Activated CD4-positive, alpha-beta memory T cell treated with anti-CD3 and anti-CD28 coated beads, Interleukin-2, amount 10 ng/mL, durations not matched to agents 7 days and 5 days (primary cell): ENCODE measurements at regions not wholly inside any gene's neighbourhood (a gene's known extent, or its start where the extent isn't known, plus 50 kb on each side); places are given as distances from the start of the nearest gene placed in this dataset.
"Not testable (repeated sequence)": the region's sequence is repeated elsewhere in the genome, so short reads cannot be mapped to it uniquely, and the experiment has no call there.

Source experiments
- CTCF ChIA-PET: fragments of 350-600 bp; sonication (Branson Sonifier 250); formaldehyde crosslinking; loops from one replicate; lab custom pipeline; 2021; ENCODE audit warnings: antibody characterized with exemption, inconsistent platforms; lab: Charles Lee
- POLR2A ChIA-PET: fragments of 350-600 bp; sonication (Branson Sonifier 250); formaldehyde crosslinking; loops from one replicate; lab custom pipeline; 2021; ENCODE audit warnings: antibody characterized with exemption; lab: Charles Lee
- DNase-seq: peaks from one replicate; pipeline ENCODE4 v3.0.0-alpha.2; 2020
- H3K27ac Mint-ChIP-seq: one replicate; pipeline ENCODE4 v1.8.0; 2021; ENCODE audit warnings: mild to moderate bottlenecking, mixed read lengths
- H3K27me3 Mint-ChIP-seq: one replicate; pipeline ENCODE4 v1.8.0; 2021; ENCODE audit warnings: mixed read lengths
- H3K36me3 Mint-ChIP-seq: one replicate; pipeline ENCODE4 v1.8.0; 2021; ENCODE audit warnings: low read depth, mixed read lengths
- H3K4me1 Mint-ChIP-seq: one replicate; pipeline ENCODE4 v1.8.0; 2021; ENCODE audit warnings: mixed read lengths
- H3K4me3 Mint-ChIP-seq: one replicate; pipeline ENCODE4 v1.8.0; 2021; ENCODE audit warnings: mild to moderate bottlenecking, mixed read lengths
- H3K9me3 Mint-ChIP-seq: one replicate; pipeline ENCODE4 v1.8.0; 2021; ENCODE audit warnings: mixed read lengths

GRCh38 chr16:16983582-16983981 lies 487.2 kb downstream of the XYLT1 start:
- H3K36me3 Mint-ChIP-seq, result no peaks in the 10 kb centered on the region
- no peaks in the 10 kb centered on the region for H3K4me1 Mint-ChIP-seq
- no peak for DNase-seq
- CTCF ChIA-PET, result no interaction called here
- peaks cover 3% of the 10 kb centered on the region for H3K9me3 Mint-ChIP-seq
- H3K27me3 Mint-ChIP-seq, result no peaks in the 10 kb centered on the region
- no peak overlapping the region for H3K4me3 Mint-ChIP-seq
- H3K27ac Mint-ChIP-seq, result no peak overlapping the region
- POLR2A ChIA-PET, result no interaction called here

- POLR2A ChIA-PET, H3K27ac Mint-ChIP-seq, H3K27me3 Mint-ChIP-seq, DNase-seq, H3K9me3 Mint-ChIP-seq, H3K36me3 Mint-ChIP-seq, H3K4me1 Mint-ChIP-seq, H3K4me3 Mint-ChIP-seq, CTCF ChIA-PET: not testable (repeated sequence)
Measured at GRCh38 chr16:16984091-16984490, 486.7 kb downstream of the XYLT1 start.

GRCh38 chr16:16985707-16986106 lies 485.1 kb downstream of the XYLT1 start:
- ChIA-PET CTCF (no interaction called here), POLR2A (no interaction called here)
- no peak for DNase-seq
- H3K27me3 Mint-ChIP-seq, result no peaks in the 10 kb centered on the region
- no peak overlapping the region for H3K27ac Mint-ChIP-seq
- no peak overlapping the region for H3K4me3 Mint-ChIP-seq
- H3K4me1 Mint-ChIP-seq, result no peaks in the 10 kb centered on the region
- no peaks in the 10 kb centered on the region for H3K36me3 Mint-ChIP-seq
- H3K9me3 Mint-ChIP-seq, result peaks cover 3% of the 10 kb centered on the region

- DNase-seq, result no peak
- Mint-ChIP-seq H3K4me3 (no peak overlapping the region), H3K4me1 (peaks cover 11% of the 10 kb centered on the region), H3K27ac (no peak overlapping the region), H3K36me3 (no peaks in the 10 kb centered on the region), H3K9me3 (peaks cover 3% of the 10 kb centered on the region), H3K27me3 (no peaks in the 10 kb centered on the region)
- CTCF ChIA-PET, result no interaction called here
- POLR2A ChIA-PET, result no interaction called here
Measured at GRCh38 chr16:16988963-16989362, 481.8 kb downstream of the XYLT1 start.

GRCh38 chr16:16989368-16989767 lies 481.4 kb downstream of the XYLT1 start:
- CTCF ChIA-PET, result no interaction called here
- no peak for DNase-seq

GRCh38 chr16:16991711-16992110 lies 479.0 kb downstream of the XYLT1 start:
- ChIA-PET CTCF (no interaction called here), POLR2A (no interaction called here)
- Mint-ChIP-seq H3K4me3 (no peak overlapping the region), H3K4me1 (peaks cover 12% of the 10 kb centered on the region), H3K9me3 (no peaks in the 10 kb centered on the region), H3K27me3 (no peaks in the 10 kb centered on the region), H3K27ac (no peak overlapping the region), H3K36me3 (no peaks in the 10 kb centered on the region)
- DNase-seq, result no peak

More at GRCh38 chr16:16989368-16989767, 481.4 kb downstream of the XYLT1 start:
- Mint-ChIP-seq H3K4me3 (no peak overlapping the region), H3K9me3 (peaks cover 3% of the 10 kb centered on the region), H3K4me1 (peaks cover 11% of the 10 kb centered on the region), H3K27me3 (no peaks in the 10 kb centered on the region), H3K36me3 (no peaks in the 10 kb centered on the region), H3K27ac (no peak overlapping the region)
- POLR2A ChIA-PET, result no interaction called here

GRCh38 chr16:16992975-16993765 lies 477.6 kb downstream of the XYLT1 start:
- peak overlapping the region; percentile 44 for H3K27ac Mint-ChIP-seq
- POLR2A ChIA-PET, result no interaction called here

GRCh38 chr16:16994831-16995230 lies 475.9 kb downstream of the XYLT1 start:
- Mint-ChIP-seq H3K36me3 (no peaks in the 10 kb centered on the region), H3K27ac (no peak overlapping the region), H3K4me1 (peaks cover 12% of the 10 kb centered on the region), H3K9me3 (no peaks in the 10 kb centered on the region), H3K4me3 (no peak overlapping the region), H3K27me3 (peaks cover 1% of the 10 kb centered on the region)
- ChIA-PET POLR2A (no interaction called here), CTCF (no interaction called here)
- no peak for DNase-seq

More at GRCh38 chr16:16992975-16993765, 477.6 kb downstream of the XYLT1 start:
- no peaks in the 10 kb centered on the region for H3K36me3 Mint-ChIP-seq
- H3K27me3 Mint-ChIP-seq, result no peaks in the 10 kb centered on the region
- peak; percentile 18 for DNase-seq
- H3K9me3 Mint-ChIP-seq, result no peaks in the 10 kb centered on the region
- CTCF ChIA-PET, result interaction anchor here (0.6 kb wide), 1 partner anchor 26 kb away, joined by 3 read pairs; no protein-coding TSS in a partner anchor
- peak overlapping the region; percentile 31 for H3K4me3 Mint-ChIP-seq
- peaks cover 12% of the 10 kb centered on the region for H3K4me1 Mint-ChIP-seq

GRCh38 chr16:16996827-16997226 lies 473.9 kb downstream of the XYLT1 start:
- Mint-ChIP-seq H3K4me1 (peaks cover 12% of the 10 kb centered on the region), H3K27ac (no peak overlapping the region), H3K9me3 (no peaks in the 10 kb centered on the region), H3K27me3 (peaks cover 1% of the 10 kb centered on the region), H3K4me3 (no peak overlapping the region), H3K36me3 (no peaks in the 10 kb centered on the region)
- ChIA-PET CTCF (no interaction called here), POLR2A (no interaction called here)
- no peak for DNase-seq

GRCh38 chr16:16997349-16997748 lies 473.4 kb downstream of the XYLT1 start:
- Mint-ChIP-seq H3K9me3 (no peaks in the 10 kb centered on the region), H3K4me1 (peaks cover 11% of the 10 kb centered on the region), H3K27ac (no peak overlapping the region), H3K36me3 (no peaks in the 10 kb centered on the region), H3K27me3 (peaks cover 1% of the 10 kb centered on the region), H3K4me3 (no peak overlapping the region)
- CTCF ChIA-PET, result no interaction called here
- POLR2A ChIA-PET, result no interaction called here
- no peak for DNase-seq

GRCh38 chr16:17001471-17001870 lies 469.3 kb downstream of the XYLT1 start:
- CTCF ChIA-PET, result no interaction called here
- no peak overlapping the region for H3K27ac Mint-ChIP-seq
- no peak for DNase-seq
- POLR2A ChIA-PET, result no interaction called here
- peaks cover 3% of the 10 kb centered on the region for H3K27me3 Mint-ChIP-seq
- no peak overlapping the region for H3K4me3 Mint-ChIP-seq
- H3K9me3 Mint-ChIP-seq, result no peaks in the 10 kb centered on the region
- no peaks in the 10 kb centered on the region for H3K36me3 Mint-ChIP-seq
- no peaks in the 10 kb centered on the region for H3K4me1 Mint-ChIP-seq

GRCh38 chr16:17002565-17002964 lies 468.2 kb downstream of the XYLT1 start:
- ChIA-PET CTCF (no interaction called here), POLR2A (no interaction called here)
- H3K9me3 Mint-ChIP-seq, result no peaks in the 10 kb centered on the region
- H3K4me1 Mint-ChIP-seq, result no peaks in the 10 kb centered on the region
- DNase-seq, result no peak
- H3K27me3 Mint-ChIP-seq, result peaks cover 8% of the 10 kb centered on the region
- H3K27ac Mint-ChIP-seq, result no peak overlapping the region
- H3K36me3 Mint-ChIP-seq, result no peaks in the 10 kb centered on the region
- no peak overlapping the region for H3K4me3 Mint-ChIP-seq

- H3K9me3 Mint-ChIP-seq, DNase-seq, CTCF ChIA-PET, H3K27ac Mint-ChIP-seq, H3K4me1 Mint-ChIP-seq, POLR2A ChIA-PET, H3K4me3 Mint-ChIP-seq, H3K36me3 Mint-ChIP-seq: not testable (repeated sequence)
- H3K27me3 Mint-ChIP-seq, result peaks cover 11% of the 10 kb centered on the region
Measured at GRCh38 chr16:17005963-17006362, 464.8 kb downstream of the XYLT1 start.

- POLR2A ChIA-PET, result no interaction called here
- no peak overlapping the region for H3K27ac Mint-ChIP-seq
- peaks cover 9% of the 10 kb centered on the region for H3K27me3 Mint-ChIP-seq
- no peak overlapping the region for H3K4me3 Mint-ChIP-seq
- H3K9me3 Mint-ChIP-seq, result peaks cover 4% of the 10 kb centered on the region
- no peaks in the 10 kb centered on the region for H3K36me3 Mint-ChIP-seq
- DNase-seq, result no peak
- CTCF ChIA-PET, result no interaction called here
- H3K4me1 Mint-ChIP-seq, result peaks cover 19% of the 10 kb centered on the region
Measured at GRCh38 chr16:17011712-17012111, 459.0 kb downstream of the XYLT1 start.
